Natural killer cell (primary cell): ENCODE measurements at regions not wholly inside any gene's neighbourhood (a gene's known extent, or its start where the extent isn't known, plus 50 kb on each side); places are given as distances from the start of the nearest gene placed in this dataset.

Experiments
- ATAC-seq, 3 donors: fragments of 150-1000 bp in 2 of 3; fragments of 200-7000 bp in 1 of 3; cut with Tn5 transposase; 1 replicate in 1 of 3; 2 replicates in 2 of 3; pipeline ENCODE4 v1.10.0; 2021; ENCODE audit warnings: mild to moderate bottlenecking in 2 of 3, moderate library complexity in 2 of 3
- DNase-seq, 2 donors: peaks; one replicate each; pipeline versions ENCODE4 v3.0.0 to v3.0.0-alpha.2; 2013 to 2021; ENCODE audit warnings: mixed read lengths in 1 of 2
- H3K27ac ChIP-seq: one replicate; pipeline ENCODE4 v1.5.1; 2013; ENCODE audit warnings: mild to moderate bottlenecking, low read length
- H3K27me3 ChIP-seq: one replicate; pipeline ENCODE4 v1.6.1; 2013; ENCODE audit warnings: low read length; ENCODE audit not compliant: control insufficient read depth, insufficient read depth
- H3K36me3 ChIP-seq: one replicate; pipeline ENCODE4 v1.6.1; 2013; ENCODE audit warnings: low read length; ENCODE audit not compliant: control insufficient read depth, insufficient read depth
- H3K4me1 ChIP-seq: one replicate; pipeline ENCODE4 v1.6.1; 2013; ENCODE audit warnings: low read length; ENCODE audit not compliant: control insufficient read depth, insufficient read depth
- H3K4me3 ChIP-seq: one replicate; pipeline ENCODE4 v1.5.1; 2013; ENCODE audit warnings: low read length
- H3K9me3 ChIP-seq: one replicate; pipeline ENCODE4 v1.6.1; 2013; ENCODE audit warnings: low read length; ENCODE audit not compliant: control insufficient read depth, insufficient read depth
- H3K27ac Mint-ChIP-seq, 2 donors: one replicate each; pipeline ENCODE4 v1.8.0; 2022; ENCODE audit warnings: mild to moderate bottlenecking in 2 of 2, mixed read lengths in 2 of 2, moderate library complexity in 1 of 2
- H3K27me3 Mint-ChIP-seq, 2 donors: one replicate each; pipeline ENCODE4 v1.8.0; 2022; ENCODE audit warnings: low read depth in 2 of 2, mixed read lengths in 2 of 2
- H3K36me3 Mint-ChIP-seq: one replicate; pipeline ENCODE4 v1.8.0; 2022; ENCODE audit warnings: mixed read lengths
- H3K4me1 Mint-ChIP-seq, 2 donors: one replicate each; pipeline ENCODE4 v1.8.0; 2022; ENCODE audit warnings: mixed read lengths in 2 of 2
- H3K4me3 Mint-ChIP-seq: one replicate; pipeline ENCODE4 v1.8.0; 2022; ENCODE audit warnings: mild to moderate bottlenecking, moderate library complexity, mixed read lengths
- H3K9me3 Mint-ChIP-seq, 2 donors: one replicate each; pipeline ENCODE4 v1.8.0; 2022; ENCODE audit warnings: mixed read lengths in 2 of 2
- CTCF ChIP-seq: fragments of 200-600 bp; IDR thresholded peaks from one replicate; pipeline ENCODE4 v1.8.0; 2022; ENCODE audit warnings: antibody characterized with exemption
- WGBS: methylation state at CpG from one replicate; pipeline ENCODE4 v1.1.7; 2013; ENCODE audit warnings: missing lambda C conversion rate; ENCODE audit not compliant: insufficient coverage; 5-methylcytosine and 5-hydroxymethylcytosine counted together
- intact Hi-C: fragments of 100-400 bp; cut with micrococcal nuclease; formaldehyde crosslinking; loops from one replicate; pipeline ENCODE4 v1.14.2; 2022

GRCh38 chr9:103474156-103474555 is 479.0 kb downstream of the CYLC2 start:
- Histone ChIP-seq H3K4me3 (no peak overlapping the region), H3K4me1 (no peaks in the 10 kb centered on the region), H3K9me3 (peaks cover 12% of the 10 kb centered on the region), H3K27me3 (no peaks in the 10 kb centered on the region), H3K27ac (no peak overlapping the region), H3K36me3 (no peaks in the 10 kb centered on the region)
- Mint-ChIP-seq H3K4me1 (no peaks in the 10 kb centered on the region), H3K4me3 (no peak overlapping the region), H3K9me3 (peaks cover 13 to 40% of the 10 kb centered on the region in 2 donors), H3K36me3 (no peaks in the 10 kb centered on the region), H3K27me3 (no peaks in the 10 kb centered on the region), H3K27ac (no peak overlapping the region)
- DNase-seq (no peak), ATAC-seq (no peak)
- 100% methylated on average over 1 of the region's 1 CpG for WGBS
- no peak for TF ChIP-seq CTCF
- intact Hi-C loops = no loop called here

GRCh38 chr9:103483471-103484096 is 488.5 kb downstream of the CYLC2 start:
- H3K36me3 ChIP-seq = no peaks in the 10 kb centered on the region
- WGBS = 92% methylated on average over 29 of the region's 29 CpGs

GRCh38 chr9:103485138-103485537 is 490.0 kb downstream of the CYLC2 start:
- Mint-ChIP-seq H3K27ac (no peak overlapping the region), H3K4me3 (no peak overlapping the region), H3K9me3 (peaks cover 20% of the 10 kb centered on the region in 2 donors), H3K4me1 (no peaks in the 10 kb centered on the region), H3K27me3 (no peaks in the 10 kb centered on the region), H3K36me3 (peaks cover 22% of the 10 kb centered on the region)
- intact Hi-C loops = no loop called here
- 74% methylated on average over 3 of the region's 3 CpGs for WGBS
- no peak overlapping the region for H3K4me3 ChIP-seq
- no peaks in the 10 kb centered on the region for H3K9me3 ChIP-seq
- DNase-seq (no peak), ATAC-seq (no peak)
- no peaks in the 10 kb centered on the region for H3K36me3 ChIP-seq
- no peak for TF ChIP-seq CTCF
- H3K27me3 ChIP-seq = no peaks in the 10 kb centered on the region
- no peaks in the 10 kb centered on the region for H3K4me1 ChIP-seq
- no peak overlapping the region for H3K27ac ChIP-seq

More at GRCh38 chr9:103483471-103484096, 488.5 kb downstream of the CYLC2 start:
- no peaks in the 10 kb centered on the region for H3K9me3 ChIP-seq
- H3K27me3 ChIP-seq = no peaks in the 10 kb centered on the region
- peaks cover 22% of the 10 kb centered on the region for H3K36me3 Mint-ChIP-seq
- H3K4me1 Mint-ChIP-seq = no peaks in the 10 kb centered on the region
- H3K27me3 Mint-ChIP-seq = no peaks in the 10 kb centered on the region
- intact Hi-C loops = no loop called here
- H3K4me1 ChIP-seq = no peaks in the 10 kb centered on the region
- no peak for ATAC-seq
- H3K27ac Mint-ChIP-seq = no peak overlapping the region
- no peak for DNase-seq
- no peak overlapping the region for H3K27ac ChIP-seq
- peaks cover 18 to 20% of the 10 kb centered on the region in 2 donors for H3K9me3 Mint-ChIP-seq
- H3K4me3 Mint-ChIP-seq = no peak overlapping the region
- no peak for TF ChIP-seq CTCF
- H3K4me3 ChIP-seq = no peak overlapping the region

- no peaks in the 10 kb centered on the region for H3K27me3 Mint-ChIP-seq
- Histone ChIP-seq H3K27me3 (no peaks in the 10 kb centered on the region), H3K27ac (no peak overlapping the region), H3K9me3 (peaks cover 3% of the 10 kb centered on the region), H3K4me3 (no peak overlapping the region), H3K4me1 (no peaks in the 10 kb centered on the region), H3K36me3 (no peaks in the 10 kb centered on the region)
- no peak overlapping the region for H3K4me3 Mint-ChIP-seq
- peaks cover 8 to 15% of the 10 kb centered on the region in 2 donors for H3K9me3 Mint-ChIP-seq
- DNase-seq (no peak), ATAC-seq (no peak)
- H3K27ac Mint-ChIP-seq = no peak overlapping the region
- no peak for TF ChIP-seq CTCF
- WGBS = 95% methylated on average over 9 of the region's 9 CpGs
- intact Hi-C loops = loop anchor here (10.0 kb wide), 1 partner anchor 60 kb away; no protein-coding TSS in a partner anchor
- no peaks in the 10 kb centered on the region for H3K4me1 Mint-ChIP-seq
- H3K36me3 Mint-ChIP-seq = no peaks in the 10 kb centered on the region
These were observed 519.6 kb downstream of the CYLC2 start for GRCh38 chr9:103514767-103515166.
